GM18870 (cell line): ENCODE measurements at regions not wholly inside any gene's neighbourhood (a gene's known extent, or its start where the extent isn't known, plus 50 kb on each side); places are given as distances from the start of the nearest gene placed in this dataset.

Experiments used
- ATAC-seq: cut with Tn5 transposase; IDR thresholded peaks from one replicate; pipeline ENCODE4 v1.9.1; 2021; ENCODE audit warnings: moderate library complexity; ENCODE audit not compliant: unreplicated experiment

DNA sequence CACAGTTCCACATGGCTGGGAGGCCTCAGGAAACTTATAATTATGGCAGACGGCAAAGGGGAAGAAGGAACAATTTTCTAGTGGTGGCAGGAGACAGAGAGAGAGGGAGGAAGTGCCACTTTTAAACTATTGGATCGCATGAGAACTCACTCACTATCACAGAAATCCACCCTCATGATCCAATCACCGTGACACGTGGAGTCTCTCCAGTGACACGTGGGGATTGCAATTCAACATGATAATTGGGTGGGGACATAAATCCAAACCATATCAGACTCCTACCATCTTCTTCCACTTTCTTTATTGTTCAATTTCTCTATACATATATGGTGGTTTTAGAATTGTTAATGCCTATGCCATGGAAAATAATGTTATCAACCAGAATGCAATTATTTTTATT is 103.7 kb upstream of the SYT1 start:
- ATAC-seq: no peak

GRCh38 chr12:78764913-78765312 is 99.7 kb upstream of the SYT1 start:
- ATAC-seq: no peak

DNA sequence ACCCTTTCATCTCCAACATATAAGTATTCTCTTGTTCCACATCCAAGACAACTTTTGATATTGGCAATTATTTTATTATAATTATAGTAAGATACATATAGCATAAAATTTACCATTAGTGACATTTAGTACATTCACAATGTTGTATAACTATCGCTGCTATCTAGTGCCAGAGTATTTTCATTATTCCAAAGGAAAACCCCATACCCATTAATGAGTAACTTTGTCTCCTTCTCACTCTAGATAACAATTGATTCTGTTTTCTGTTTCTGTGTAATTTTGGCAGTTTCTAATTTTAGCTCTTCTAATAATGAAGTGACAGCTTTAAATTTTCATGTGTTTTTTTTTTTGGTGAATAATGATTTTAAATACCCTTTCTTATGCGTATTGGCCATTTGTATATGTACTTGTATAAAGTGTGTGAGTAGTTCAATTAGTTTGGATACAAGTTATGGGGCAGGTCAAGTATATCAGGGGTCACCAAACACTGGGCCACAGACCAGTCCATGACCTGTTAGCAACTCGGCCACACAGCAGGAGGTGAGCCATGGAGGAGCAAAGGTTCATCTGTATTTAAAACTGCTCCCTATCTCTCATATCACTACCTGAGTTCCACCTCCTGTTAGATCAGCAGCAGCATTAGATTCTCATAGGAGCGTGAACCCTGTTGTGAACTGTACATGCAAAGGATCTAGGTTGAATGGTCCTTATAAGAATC is 97.2 kb upstream of the SYT1 start:
- no peak for ATAC-seq

- ATAC-seq: no peak
These were observed 86.2 kb upstream of the SYT1 start for GRCh38 chr12:78778339-78778738.

DNA sequence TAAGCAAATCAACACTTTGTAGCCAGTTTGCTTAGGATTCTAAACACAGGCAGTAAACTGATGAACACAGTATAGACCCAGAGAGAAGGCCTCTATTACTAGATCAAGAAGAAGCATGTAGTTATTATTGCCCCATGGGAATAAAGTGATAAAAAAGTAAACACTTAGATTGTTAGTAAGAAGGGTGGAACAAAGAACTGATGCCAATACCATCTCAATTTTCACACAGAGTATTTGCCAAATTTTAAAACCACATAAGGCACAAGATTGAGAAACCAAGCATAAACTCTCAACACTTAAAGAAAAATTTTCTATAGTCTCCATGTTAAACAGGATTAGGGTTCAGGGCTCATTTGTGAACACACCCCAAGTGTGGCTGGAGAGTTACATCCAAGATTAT is 77.0 kb upstream of the SYT1 start:
- ATAC-seq: no peak

DNA sequence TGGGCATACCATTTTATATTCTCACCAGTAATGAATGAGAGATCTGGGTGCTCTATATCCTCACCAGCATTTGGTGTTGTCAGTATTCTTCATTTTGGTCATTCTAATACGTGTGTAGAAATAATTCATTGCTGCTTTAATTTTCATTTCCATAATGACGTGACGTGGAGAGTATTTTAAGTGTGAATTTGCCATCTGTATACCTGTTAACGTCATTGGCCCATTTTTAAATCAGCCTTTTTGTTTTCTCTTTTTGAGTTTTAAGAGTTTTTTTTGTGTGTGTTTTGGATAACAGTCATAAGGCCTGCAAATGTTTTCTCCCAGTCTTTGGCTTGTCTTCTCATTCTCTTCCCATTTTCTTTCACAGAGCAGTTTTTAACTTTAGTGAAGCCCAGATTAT is 74.4 kb upstream of the SYT1 start:
- ATAC-seq: no peak

DNA sequence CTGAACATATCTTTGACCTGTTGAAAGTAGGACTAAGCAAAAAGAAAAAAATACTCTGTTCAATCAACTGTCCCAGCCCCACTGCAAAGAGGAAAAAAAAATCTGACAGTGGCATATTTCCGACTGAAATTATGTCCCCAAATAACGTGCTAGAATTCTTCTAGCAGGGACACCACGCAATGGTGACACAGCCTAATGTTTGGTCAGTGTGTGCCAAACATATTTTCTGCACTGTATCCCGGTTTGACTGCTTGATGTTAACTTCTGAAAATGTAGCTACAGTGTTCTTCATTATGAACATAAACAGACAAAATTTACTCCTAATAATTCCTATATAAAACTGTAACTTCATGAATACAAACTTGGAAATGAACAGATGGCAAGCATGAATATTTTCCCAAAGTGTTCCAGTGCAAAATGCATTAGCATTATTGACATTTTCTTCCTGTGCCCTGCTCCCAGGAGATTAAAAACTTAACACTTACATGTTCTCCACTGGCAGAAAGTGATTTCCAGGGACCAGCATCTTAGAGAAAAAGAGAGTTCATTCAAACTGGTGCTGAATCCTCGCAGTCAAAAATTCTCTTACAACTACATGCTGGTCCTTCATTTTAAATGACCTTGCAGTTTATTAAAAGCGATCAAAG is 72.4 kb upstream of the SYT1 start:
- no peak for ATAC-seq

DNA sequence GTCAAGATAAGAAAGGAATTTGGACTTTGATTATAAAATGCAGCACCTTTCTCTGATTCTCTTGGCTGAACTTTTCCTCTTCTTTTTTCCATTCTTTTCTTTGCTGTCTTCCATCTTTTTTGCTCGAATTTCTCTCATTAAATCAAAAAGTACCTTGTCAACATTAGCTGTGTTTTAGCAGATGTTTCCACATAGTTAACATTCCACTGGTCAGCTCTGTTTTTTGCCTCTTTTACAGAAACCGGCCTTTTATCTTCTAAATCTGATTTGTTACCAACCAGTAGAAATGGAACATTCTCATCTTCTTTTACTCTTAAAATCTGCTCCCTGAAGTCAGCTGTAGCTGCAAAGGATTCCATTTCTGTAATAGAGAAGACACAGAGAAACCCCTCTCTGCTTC is 71.1 kb upstream of the SYT1 start:
- ATAC-seq: no peak

GRCh38 chr12:78793982-78794381 is 70.6 kb upstream of the SYT1 start:
- ATAC-seq: no peak

GRCh38 chr12:78795934-78796445 is 68.6 kb upstream of the SYT1 start:
- no peak for ATAC-seq

DNA sequence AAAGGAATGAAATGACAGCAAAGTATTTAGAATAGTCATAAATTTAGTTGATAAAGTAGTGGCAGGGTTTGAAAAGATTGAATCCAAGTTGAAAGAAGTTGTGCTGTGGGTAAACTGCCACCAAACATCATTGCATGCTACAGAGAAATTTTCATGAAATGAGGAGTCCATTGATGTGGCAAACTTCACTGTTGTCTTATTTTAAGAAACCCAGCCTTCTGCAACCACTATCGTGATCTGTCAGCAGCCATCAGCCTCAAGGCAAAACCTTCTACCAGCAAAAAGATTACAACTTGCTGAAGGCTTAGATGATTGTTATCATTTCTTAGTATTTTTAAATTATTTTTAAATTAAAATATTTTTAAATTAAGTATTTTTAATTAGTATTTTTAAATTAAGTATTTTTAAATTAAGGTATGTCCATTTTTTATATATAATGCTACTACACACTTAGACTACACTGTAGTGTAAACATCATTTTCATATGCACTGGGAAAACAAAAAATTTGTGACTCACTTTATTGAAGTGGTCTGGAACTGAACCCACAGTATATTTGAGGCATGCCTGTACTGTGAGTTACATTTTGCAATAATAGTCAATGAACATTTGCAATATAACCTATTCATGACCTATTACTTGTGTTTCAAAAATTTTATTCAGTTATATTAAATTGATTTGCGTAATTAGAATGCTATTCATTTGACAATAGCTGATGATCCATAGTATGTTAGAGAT is 67.2 kb upstream of the SYT1 start:
- no peak for ATAC-seq

GRCh38 chr12:78799649-78800048 is 64.9 kb upstream of the SYT1 start:
- no peak for ATAC-seq

- ATAC-seq: no peak
These were observed 62.0 kb upstream of the SYT1 start for GRCh38 chr12:78802593-78802992.

GRCh38 chr12:78804262-78804661 is 60.3 kb upstream of the SYT1 start:
- no peak for ATAC-seq
